ENCODE measurements at regions not wholly inside any gene's neighbourhood (a gene's known extent, or its start where the extent isn't known, plus 50 kb on each side); places are given as distances from the start of the nearest gene placed in this dataset.

DNA sequence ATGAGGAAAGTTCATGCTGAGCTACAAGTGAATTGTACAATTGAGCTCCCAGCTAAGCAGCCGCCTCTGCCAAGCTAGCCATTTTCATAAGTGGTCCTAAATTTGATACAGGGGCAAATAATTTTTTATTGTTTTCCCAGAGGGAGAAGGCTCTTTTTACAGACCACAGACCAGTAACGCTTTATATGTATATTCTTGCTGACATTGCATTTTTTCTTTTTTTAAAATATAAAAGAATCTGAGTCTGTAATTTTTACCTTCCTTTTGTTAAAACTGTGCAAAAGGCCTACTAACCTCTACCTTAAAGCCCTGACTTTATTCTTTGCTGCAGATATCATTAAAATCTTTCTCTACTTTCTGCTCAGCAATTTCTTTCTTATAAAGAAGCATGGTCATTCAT, 501.2 kb upstream of the INTU start:
- Mint-ChIP-seq H3K27ac (no peak overlapping the region), H3K36me3 (ENCODE audit: low read depth) (no peaks in the 10 kb centered on the region), H3K4me1 (ENCODE audit: low read depth) (no peaks in the 10 kb centered on the region), H3K9me3 (no peaks in the 10 kb centered on the region), H3K4me3 (no peak overlapping the region), H3K27me3 (no peaks in the 10 kb centered on the region)
- ATAC-seq (no peak), DNase-seq (no peak)
- TF ChIP-seq, protein P1, sequence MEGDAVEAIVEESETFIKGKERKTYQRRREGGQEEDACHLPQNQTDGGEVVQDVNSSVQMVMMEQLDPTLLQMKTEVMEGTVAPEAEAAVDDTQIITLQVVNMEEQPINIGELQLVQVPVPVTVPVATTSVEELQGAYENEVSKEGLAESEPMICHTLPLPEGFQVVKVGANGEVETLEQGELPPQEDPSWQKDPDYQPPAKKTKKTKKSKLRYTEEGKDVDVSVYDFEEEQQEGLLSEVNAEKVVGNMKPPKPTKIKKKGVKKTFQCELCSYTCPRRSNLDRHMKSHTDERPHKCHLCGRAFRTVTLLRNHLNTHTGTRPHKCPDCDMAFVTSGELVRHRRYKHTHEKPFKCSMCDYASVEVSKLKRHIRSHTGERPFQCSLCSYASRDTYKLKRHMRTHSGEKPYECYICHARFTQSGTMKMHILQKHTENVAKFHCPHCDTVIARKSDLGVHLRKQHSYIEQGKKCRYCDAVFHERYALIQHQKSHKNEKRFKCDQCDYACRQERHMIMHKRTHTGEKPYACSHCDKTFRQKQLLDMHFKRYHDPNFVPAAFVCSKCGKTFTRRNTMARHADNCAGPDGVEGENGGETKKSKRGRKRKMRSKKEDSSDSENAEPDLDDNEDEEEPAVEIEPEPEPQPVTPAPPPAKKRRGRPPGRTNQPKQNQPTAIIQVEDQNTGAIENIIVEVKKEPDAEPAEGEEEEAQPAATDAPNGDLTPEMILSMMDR (IDR thresholded peaks at IDR 0.05), result no peak
- ChIA-PET CTCF (no interaction called here), POLR2A (no interaction called here)
- intact Hi-C loops (cut with micrococcal nuclease), result no loop called here

DNA sequence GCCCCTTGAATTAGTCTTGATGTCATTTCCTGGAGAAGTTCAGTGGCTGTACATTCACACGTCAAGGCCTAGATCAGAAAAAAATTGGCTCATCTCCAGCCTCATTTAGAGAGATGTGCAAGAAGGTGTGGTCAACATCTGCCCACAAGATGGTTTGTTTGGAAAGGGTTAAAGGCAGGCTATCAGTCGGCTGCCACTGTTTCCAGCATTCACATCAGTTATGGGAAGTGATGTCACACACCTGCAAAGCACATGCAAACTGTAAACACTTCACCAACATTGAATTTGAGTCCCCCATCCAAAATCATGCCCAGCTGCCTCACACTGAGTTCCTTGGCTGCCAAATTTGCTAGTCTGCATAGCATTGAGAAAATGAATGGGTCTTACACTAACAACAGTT, 498.3 kb upstream of the INTU start:
- H3K9me3 Mint-ChIP-seq, result no peaks in the 10 kb centered on the region
- no peak for ATAC-seq
- ChIA-PET CTCF (no interaction called here), POLR2A (no interaction called here)
- H3K4me1 Mint-ChIP-seq (ENCODE audit: low read depth), result no peaks in the 10 kb centered on the region
- intact Hi-C loops (cut with micrococcal nuclease), result no loop called here
- no peak overlapping the region for H3K27ac Mint-ChIP-seq
- no peaks in the 10 kb centered on the region for H3K27me3 Mint-ChIP-seq
- no peak for DNase-seq
- TF ChIP-seq, protein P1 (IDR thresholded peaks at IDR 0.05), result no peak
- no peaks in the 10 kb centered on the region for H3K36me3 Mint-ChIP-seq (ENCODE audit: low read depth)
- H3K4me3 Mint-ChIP-seq, result no peak overlapping the region

DNA sequence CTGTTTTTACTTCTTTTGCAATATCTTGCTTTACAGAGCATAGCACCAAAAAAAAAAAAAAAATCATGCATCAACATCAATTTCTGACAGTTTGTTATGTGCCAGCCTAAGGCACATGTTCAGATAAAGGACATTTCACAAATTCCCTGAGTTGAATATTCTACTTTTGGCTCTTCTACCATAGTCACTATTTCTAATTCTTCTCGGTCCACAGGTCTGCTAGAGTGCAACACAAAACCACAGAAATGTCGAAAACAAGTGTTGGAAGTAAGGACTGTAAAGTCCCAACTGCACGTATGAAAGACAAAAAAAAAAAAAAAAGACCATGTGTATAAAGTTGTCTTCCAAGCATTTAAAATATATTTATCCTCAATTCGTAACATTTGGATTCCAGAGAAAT, 494.2 kb upstream of the INTU start:
- Mint-ChIP-seq H3K9me3 (no peaks in the 10 kb centered on the region), H3K4me1 (ENCODE audit: low read depth) (no peaks in the 10 kb centered on the region), H3K27me3 (no peaks in the 10 kb centered on the region), H3K27ac (no peak overlapping the region), H3K4me3 (no peak overlapping the region), H3K36me3 (ENCODE audit: low read depth) (no peaks in the 10 kb centered on the region)
- DNase-seq (no peak), ATAC-seq (no peak)
- POLR2A ChIA-PET, result no interaction called here
- TF ChIP-seq, protein P1 (IDR thresholded peaks at IDR 0.05), result no peak
- CTCF ChIA-PET, result no interaction called here
- intact Hi-C loops (cut with micrococcal nuclease), result no loop called here

DNA sequence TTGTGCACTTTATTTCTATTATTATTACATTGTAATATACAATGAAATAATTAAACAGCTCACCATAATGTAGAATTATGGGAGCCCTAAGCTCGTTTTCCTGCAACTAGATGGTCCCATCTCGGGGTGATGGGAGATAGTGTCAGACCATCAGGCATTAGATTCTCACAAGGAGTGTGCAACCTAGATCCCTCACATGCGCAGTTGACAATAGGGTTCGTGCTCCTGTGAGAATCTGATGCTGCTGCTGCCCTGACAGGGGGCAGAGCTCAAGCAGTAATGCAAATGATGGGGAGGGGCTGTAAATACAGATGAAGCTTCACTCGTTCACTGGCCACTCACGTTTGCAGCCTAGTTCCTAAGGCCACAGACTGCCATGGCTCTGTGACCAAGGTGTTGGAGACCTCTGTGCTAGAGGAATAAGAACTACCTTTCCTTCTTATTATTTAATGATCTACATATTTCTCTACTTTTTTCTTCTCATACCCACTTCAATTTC, 492.9 kb upstream of the INTU start:
- Mint-ChIP-seq H3K4me1 (ENCODE audit: low read depth) (no peaks in the 10 kb centered on the region), H3K27me3 (no peaks in the 10 kb centered on the region), H3K27ac (no peak overlapping the region), H3K4me3 (no peak overlapping the region), H3K9me3 (no peaks in the 10 kb centered on the region), H3K36me3 (ENCODE audit: low read depth) (no peaks in the 10 kb centered on the region)
- DNase-seq, result no peak
- intact Hi-C loops (cut with micrococcal nuclease), result no loop called here
- no peak for ATAC-seq
- POLR2A ChIA-PET, result no interaction called here
- TF ChIP-seq, protein P1 (IDR thresholded peaks at IDR 0.05), result no peak
- CTCF ChIA-PET, result no interaction called here

DNA sequence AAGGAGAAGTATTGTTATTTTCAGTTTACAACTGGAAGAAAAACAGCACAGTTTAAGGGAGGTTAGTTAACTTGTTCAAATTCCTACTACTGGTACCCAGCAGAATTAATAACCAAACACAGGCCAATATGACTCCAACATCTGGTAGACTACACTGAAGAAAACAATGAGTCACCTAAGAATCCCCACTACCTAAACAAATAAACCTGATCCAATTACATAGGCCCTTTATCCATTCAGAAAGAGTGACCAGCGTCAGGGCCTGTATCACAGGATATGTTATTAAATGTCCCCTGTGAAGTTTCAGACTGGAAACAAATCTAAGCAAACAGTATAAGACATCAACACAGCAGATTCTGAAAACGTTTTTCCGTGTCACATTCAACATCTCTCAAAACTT, 492.5 kb upstream of the INTU start:
- ChIA-PET POLR2A (no interaction called here), CTCF (no interaction called here)
- TF ChIP-seq, protein P1 (IDR thresholded peaks at IDR 0.05), result no peak
- Mint-ChIP-seq H3K36me3 (ENCODE audit: low read depth) (no peaks in the 10 kb centered on the region), H3K4me3 (no peak overlapping the region), H3K4me1 (ENCODE audit: low read depth) (no peaks in the 10 kb centered on the region), H3K9me3 (no peaks in the 10 kb centered on the region), H3K27ac (no peak overlapping the region), H3K27me3 (no peaks in the 10 kb centered on the region)
- ATAC-seq, result no peak
- intact Hi-C loops (cut with micrococcal nuclease), result no loop called here
- no peak for DNase-seq
